ENCODE measurements at regions not wholly inside any gene's neighbourhood (a gene's known extent, or its start where the extent isn't known, plus 50 kb on each side); places are given as distances from the start of the nearest gene placed in this dataset.

DNA sequence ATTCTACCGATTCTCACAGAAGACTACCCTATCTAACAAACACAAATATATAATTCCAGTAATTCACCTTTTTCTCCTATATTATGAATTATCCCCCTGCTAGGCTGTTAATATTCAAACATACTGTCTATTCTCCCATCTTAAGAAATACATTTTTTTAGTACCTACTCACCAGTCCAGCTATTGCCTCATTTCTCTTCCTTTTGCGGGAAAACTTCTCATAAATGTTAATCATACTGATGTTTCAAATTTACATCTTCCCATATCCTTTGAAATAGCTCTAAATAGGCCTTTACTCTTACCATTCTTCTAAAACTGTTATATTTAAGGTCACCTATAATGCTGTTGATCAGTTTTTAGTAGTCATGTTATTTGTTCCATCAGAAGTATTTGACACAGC is 759.1 kb upstream of the SLIT2 start:
- no peak for TF ChIP-seq POLR2AphosphoS5 (IDR thresholded peaks at IDR 0.05)
- TF ChIP-seq, protein P1, sequence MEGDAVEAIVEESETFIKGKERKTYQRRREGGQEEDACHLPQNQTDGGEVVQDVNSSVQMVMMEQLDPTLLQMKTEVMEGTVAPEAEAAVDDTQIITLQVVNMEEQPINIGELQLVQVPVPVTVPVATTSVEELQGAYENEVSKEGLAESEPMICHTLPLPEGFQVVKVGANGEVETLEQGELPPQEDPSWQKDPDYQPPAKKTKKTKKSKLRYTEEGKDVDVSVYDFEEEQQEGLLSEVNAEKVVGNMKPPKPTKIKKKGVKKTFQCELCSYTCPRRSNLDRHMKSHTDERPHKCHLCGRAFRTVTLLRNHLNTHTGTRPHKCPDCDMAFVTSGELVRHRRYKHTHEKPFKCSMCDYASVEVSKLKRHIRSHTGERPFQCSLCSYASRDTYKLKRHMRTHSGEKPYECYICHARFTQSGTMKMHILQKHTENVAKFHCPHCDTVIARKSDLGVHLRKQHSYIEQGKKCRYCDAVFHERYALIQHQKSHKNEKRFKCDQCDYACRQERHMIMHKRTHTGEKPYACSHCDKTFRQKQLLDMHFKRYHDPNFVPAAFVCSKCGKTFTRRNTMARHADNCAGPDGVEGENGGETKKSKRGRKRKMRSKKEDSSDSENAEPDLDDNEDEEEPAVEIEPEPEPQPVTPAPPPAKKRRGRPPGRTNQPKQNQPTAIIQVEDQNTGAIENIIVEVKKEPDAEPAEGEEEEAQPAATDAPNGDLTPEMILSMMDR (IDR thresholded peaks at IDR 0.05 in 8 of 11, conservative IDR thresholded peaks at IDR 0.05 in 3 of 11), result no peak
- TF ChIP-seq POLR2A (IDR thresholded peaks at IDR 0.05), result no peak
